HG03354 (cell line): ENCODE measurements at regions not wholly inside any gene's neighbourhood (a gene's known extent, or its start where the extent isn't known, plus 50 kb on each side); places are given as distances from the start of the nearest gene placed in this dataset.

Source experiments
- ATAC-seq: cut with Tn5 transposase; IDR thresholded peaks from one replicate; pipeline ENCODE4 v1.9.1; 2021; ENCODE audit warnings: mild to moderate bottlenecking; ENCODE audit not compliant: unreplicated experiment, poor library complexity, severe bottlenecking

DNA sequence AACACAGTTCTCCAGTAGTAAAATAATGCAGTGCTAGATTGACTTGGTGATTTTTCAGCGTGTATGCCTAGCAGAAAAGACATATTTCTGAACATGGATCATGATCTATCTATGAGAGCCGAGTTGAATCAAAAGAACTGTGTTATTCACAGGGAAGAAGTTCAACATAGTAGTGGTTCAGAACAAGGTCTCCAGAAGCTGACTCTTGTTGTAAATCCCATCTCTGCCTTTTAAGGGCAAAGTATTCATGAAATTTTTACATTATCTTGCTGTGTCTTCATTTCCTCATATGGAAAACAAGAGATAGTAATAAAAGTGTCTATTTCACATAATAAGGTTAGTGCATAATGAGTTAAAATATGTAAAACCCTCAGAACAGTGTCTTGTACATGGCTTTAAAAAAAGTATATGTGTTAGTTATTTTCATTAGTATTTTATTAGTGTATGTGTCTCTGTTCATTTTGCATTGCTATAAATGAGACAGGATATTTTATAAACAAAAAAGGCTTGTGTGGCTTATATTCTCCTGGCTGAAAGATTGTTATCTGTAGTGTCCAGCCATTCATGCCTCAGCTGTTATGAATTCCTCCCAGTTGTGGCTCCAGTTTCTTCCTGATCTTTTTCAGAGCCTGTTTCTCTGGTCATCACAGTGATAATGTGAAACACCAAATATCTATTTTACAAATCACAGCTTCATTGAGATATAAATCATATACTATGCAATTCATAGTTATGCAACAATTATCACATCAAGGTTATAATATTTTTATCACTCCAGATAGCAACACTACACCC, 1351.2 kb downstream of the STIM2 start:
- no peak for ATAC-seq

DNA sequence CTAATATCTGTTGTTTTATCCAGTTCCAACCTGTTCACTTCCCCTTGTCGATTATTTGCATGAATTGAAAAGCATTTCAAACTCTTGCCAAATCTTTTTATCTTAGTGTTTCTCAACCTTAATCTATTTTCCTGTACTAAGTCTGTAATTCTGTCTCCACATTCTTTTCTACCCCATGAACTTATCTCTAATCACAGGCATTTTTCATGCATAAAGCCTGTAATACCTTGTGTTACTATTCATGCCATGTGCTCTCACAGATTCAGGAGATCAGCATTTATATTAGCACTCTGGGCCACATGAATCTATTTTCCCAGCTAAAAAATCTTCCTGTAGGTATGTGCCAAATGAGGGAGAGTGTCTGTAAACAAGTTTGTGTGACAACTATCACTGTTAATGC, 1360.9 kb downstream of the STIM2 start:
- ATAC-seq: no peak

DNA sequence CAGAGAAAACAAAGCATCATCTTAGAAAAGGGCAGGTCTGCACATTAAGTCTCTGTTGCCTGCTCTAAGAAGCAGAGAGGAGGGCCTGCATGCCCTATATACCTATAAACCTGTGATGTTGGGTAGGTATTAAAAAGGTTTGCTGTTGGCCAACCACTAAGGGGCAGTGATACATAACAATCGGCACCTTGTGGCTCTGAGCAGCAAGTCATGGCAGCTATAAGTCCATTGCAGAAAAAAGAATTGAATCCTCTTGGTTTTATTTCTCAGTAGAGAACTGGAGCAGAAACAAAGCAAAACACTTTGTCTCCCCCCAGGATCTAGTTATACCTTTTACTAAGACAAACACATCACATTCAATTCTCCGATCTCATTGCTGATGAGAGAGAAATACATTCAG, 1364.4 kb downstream of the STIM2 start:
- ATAC-seq: no peak

DNA sequence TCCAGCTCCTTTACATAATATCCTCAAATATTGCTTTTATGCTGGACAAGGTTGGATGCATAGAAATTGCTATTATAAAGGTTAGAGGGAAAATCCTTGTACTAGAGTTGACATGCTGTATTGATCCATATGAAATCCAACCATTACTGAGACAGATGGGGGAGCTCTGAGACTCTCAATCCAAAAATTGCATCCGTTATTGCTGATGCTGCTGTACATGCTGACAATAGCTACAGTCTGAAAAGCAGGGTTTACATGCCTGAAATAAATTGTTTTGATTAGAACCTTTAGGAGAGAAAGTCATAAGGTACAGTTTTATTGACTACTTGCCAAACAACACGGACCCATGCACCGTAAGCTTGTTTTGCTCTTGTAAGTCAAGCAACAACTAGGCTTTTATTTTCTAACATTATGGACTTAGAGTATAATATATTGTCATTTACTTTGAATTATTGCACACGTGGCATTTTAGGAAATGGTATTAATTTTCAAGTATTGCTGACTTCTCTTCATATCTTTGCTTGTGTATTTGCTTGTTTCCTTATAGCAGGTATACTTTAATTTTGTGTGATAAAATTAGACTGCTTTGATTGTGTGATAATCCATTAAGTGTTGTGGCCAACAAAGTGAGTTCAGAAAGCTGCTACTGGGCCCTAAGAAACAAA, 1365.2 kb downstream of the STIM2 start:
- ATAC-seq: no peak

DNA sequence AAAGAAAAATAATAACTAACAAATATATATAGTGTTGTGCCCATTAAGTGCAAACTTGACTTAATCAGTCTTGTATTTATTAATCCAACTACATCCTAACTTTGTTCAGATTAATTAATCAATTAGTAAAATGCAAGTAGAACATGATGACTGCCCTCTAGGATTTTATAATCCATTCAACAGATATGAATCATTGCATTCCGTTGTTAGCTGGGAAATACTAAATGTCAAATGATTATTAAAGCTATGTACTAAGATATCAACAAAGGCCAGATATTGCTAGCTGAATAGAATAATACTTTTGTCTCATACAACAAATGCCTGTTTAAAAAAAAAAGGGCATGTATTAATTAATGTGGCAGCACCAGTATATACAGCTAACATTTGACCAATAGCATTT, 1366.3 kb downstream of the STIM2 start:
- no peak for ATAC-seq

DNA sequence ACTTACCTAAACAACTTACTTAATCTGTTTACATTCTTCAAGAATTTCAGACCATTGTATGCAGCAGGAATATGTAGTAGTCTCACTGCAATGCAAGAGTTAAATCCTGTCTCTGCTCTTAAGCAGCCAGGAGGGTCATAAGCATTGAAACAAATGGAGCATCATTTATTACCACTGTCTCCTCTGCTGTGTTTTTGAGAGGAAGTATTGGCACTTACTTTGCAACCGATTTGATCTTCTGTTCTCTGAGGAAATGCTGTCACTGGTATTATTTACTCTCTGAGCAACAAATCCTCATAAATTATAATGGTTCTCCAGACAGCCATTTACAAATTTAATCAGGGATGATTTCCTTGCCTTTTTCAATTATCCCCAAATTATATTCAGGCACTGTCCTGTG, 1367.1 kb downstream of the STIM2 start:
- no peak for ATAC-seq

DNA sequence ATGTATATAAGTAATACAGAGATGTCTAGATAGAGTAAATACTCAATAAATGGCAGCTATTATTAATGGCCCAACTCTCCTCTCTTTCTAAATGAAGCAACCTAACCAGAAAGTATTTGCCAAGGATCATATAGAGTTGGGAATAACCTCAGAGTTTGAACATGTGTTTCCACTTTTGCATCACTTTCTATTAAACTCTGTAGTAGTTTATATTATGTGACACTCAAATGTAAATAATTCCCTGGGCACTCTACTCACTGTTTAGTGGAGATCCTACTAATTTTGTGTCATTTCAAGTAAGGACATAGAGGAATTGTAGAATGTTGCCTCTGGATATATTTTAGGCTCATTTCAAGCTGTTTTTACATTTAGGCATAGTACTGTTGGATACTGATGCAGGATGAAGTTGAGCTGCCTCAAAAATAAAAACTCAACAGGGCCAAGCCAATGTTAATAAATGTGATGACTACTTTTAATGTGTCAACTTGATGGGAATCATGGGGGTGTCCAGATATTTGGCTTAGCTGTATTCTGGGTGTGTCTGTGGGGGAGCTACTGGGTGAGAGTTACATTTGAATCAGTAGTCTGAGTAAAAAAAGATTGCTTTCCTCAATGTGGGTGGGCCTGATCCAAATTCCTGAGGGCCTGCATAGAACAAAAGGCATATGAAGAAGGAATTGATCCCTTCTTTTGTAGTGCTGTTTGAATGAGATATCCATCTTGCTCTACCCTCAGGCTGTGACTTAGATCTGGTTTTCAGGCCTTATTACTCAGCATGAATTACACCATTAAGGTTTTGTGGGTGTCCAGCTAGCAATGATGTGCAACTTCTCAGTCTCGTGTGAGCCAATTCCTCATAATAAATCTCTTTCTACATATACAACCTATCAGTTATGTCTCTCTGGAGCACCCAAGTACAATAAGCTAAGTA, 1368.2 kb downstream of the STIM2 start:
- no peak for ATAC-seq

DNA sequence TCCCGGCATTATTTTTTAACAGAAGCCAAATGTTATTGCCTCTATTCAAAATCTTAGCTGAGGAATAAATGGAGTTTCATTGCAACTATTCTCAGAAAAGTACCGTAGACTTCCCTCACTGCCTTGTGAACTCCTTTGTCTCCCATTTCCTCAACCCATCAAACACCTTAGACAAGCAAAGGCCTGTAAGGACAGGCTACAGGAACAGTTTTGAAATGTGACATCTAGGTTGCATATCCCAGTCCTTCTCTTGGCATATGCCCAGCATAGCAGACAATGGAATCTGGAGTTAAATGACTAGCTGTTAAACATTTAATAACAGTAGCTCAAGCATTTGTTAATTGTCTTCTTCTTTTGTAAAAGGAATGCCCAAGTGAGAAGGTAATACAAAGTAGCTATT, 1371.7 kb downstream of the STIM2 start:
- no peak for ATAC-seq

DNA sequence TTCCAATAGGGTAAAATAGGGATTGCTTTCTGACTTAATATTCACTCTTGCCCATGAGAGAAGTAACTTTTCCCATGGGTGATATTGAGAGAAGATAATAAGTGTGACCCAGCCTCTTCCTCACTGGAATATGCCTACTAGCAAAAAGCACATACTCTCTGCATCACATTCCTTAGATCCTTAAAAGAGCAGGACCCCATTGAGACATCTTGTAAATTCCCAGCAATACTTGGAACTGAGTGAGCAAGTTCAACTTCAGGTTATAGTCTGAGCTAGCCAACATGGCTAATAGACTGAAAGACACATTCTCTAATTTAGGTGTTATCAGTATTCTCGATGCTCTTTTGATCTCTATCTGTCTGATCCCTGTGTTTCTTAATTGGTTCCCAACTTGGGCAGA, 1372.3 kb downstream of the STIM2 start:
- no peak for ATAC-seq

DNA sequence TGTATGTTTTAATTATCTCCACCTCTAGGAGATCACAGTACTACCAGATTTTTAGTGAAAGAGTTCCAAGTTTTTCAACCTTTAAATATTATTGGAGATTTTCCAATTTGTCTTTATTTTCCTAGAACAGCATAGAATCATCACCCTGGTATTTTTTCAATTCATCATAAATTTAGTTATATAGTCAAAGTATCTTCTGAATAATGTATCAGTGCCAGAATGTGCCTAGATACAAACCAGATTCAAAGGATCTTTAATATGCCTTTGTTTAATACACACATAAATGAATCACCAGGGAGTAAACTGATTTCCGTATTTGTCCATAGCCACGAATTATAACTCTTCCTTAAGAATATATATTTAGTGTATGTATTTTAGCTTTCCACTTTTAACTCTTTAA, 1373.1 kb downstream of the STIM2 start:
- ATAC-seq: no peak

DNA sequence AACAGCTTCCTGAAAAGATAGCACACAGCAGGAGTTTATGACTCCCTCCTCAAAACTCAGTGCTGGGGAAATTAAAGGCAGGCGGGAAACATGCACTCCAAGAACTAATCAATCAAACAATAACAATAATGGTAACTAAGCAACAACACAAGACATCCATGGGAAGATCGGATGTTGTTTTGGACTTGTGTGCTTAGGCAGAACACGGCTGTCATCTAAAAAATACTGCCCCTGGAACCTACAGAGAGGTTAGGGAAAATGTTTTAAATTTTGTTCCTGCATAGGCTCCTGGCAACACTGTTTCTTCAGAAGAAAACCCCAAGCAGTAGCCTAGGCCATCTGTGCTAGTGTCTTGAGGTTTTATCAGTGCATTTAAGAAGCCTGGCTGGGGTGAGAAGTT, 1378.2 kb downstream of the STIM2 start:
- ATAC-seq: no peak

DNA sequence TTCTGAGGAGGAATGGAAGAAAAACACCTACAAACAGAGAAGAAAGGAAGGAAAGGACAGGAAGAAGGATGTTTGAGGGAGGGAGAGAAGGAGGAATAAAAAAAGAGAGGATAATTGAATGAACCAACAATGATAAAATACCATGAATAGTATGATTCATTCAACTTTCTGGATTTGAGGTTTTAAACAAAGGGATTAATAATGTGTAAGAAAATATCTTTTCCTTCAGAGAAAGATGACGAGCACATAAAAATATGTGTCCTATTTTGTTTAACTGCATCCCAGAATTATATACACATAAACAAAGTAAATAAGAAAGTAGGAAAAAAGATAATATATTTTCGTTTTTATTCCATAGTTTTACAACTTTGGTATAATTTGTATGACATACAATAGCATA, 1380.4 kb downstream of the STIM2 start:
- ATAC-seq: no peak

DNA sequence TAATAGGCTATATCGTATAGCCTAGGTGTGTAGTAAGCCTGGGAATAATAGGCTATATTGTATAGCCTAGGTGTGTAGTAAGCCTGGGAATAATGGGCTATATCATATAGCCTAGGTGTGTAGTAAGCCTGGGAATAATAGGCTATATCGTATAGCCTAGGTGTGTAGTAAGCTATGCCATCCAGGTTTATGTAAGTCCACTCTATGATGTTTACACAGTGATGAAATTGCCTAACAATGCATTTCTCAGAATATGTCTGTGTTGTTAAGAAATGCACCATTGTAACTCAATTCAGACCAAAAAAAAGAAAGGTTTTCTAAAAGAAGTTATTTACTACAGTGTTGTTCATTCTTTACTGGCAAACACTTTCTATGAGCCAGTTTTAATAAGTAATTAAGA, 1387.2 kb downstream of the STIM2 start:
- no peak for ATAC-seq

DNA sequence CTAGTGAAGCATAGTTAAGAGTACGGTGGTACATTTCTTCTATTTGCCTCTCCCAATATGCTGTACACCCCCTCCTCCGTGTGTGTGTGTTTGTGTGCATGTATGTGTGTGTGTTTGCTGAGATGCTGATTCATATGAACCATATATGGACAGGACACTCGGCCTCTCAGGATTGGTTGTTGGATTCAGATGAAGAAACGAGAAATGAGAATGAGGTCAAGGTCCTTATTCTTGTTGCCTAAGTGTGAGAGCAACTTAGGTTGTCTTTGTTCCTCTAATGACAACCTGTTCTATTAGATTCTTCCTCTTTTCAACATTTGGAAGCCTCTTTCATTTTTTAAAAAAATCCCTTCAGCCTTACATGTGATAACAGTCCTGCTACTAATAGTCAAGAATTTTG, 1387.6 kb downstream of the STIM2 start:
- no peak for ATAC-seq

DNA sequence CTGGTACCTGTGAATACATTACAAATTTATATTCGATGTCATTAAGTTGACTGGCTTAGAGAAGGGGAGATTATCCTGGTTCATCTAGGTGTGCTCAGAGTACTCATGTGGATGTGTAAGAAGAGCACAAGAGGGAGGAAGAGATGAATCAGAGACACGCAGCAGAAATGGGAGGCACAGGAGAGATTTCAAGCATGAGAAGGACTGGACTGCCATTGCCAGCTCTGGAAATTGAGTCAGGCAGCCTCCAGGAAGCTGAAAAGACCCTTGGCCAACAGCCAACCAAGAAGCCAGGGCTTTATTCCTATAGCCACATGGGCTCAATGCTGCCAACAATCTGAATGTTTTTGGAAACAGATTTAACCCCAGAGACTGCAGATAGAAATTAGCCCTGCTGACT, 1390.0 kb downstream of the STIM2 start:
- no peak for ATAC-seq

DNA sequence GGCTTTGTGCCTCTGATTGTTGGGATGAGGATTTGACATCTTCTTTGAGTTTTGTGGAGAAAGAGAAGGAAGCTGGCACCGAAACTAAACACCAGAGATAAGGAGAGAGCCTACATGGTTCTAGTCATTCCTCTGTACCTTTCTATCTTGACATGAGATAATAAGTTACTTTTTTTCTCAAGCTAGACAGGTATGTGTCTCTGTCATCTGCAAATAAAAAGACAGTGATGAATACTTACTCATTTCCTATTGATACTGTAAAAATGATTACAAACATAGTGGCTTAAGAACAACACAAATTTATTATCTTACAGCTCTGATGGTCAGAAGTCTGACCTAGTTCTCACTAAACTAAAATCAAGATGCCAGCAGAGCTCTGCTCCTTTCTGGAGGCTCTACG, 1391.2 kb downstream of the STIM2 start:
- no peak for ATAC-seq

DNA sequence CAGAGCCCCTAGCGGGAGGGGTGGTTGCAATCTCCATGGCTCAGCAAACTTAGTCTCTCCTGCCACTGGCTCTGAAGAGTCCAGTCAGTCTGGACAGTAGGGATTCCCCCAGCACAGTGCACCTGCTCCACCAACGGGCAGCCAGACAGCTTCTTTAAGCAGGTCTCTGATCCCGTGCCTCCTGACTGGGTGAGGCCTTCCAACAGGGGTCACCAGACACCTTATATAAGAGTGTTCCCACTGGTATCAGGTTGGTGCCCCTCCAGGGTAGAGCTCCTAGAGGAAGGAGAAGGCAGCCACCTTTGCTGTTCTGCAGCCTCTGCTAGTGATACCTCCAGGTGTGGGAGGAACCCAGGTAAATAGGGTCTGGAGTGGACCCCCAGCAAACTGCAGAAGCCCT, 1393.4 kb downstream of the STIM2 start:
- no peak for ATAC-seq

DNA sequence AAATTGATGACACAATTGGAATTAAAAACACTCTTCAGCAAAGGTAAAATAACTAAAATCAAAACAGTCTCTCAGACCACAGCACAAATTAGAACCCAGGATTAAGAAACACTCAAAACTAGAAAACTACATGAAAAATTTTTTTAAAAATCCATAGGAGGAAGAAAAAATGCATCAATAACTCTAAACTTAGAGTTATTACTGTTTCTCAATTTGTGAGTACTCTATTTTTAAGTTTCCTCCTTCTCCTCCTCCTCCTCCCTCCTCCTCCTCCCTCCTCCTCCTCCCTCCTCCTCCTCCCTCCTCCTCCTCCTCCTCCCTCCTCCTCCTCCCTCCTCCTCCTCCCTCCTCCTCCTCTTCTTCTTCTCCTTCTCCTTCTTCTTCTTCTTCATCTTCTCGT, 1395.7 kb downstream of the STIM2 start:
- no peak for ATAC-seq

DNA sequence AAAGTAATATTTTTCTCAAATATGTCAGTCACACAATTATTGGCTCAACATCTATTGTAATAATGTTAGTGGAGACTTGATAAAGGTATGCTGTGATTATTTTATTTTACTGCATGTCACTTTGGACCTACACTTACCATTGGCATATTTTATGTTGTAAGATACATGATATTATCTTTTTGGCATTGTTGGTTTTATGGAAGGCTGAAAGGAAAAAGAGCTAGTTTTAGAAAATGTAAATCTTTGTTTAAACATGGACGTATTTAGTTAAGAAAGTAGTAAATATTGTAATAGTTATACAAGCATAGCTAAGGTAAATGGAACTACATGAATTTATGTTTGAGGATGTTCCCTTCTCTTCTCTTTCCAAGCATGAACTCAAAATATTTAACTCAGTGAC, 1399.3 kb downstream of the STIM2 start:
- no peak for ATAC-seq

DNA sequence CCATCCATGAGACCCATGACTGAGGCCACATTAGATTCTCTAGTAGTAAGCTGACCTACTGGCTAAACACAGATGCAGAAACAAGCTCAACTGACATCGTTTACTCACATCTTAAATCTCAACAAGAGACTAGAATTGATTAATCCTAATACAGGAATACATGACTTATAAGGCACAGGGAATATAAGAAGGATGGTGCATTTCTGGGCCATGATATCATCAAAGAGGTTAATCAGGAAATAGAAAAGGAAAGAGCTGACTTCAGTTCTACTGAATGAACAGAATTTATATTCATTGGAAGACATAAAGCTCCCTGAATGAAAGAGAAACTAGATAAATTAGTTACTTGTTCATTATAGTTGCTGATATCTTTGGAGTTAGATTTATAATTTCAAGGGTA, 1406.5 kb downstream of the STIM2 start:
- no peak for ATAC-seq

DNA sequence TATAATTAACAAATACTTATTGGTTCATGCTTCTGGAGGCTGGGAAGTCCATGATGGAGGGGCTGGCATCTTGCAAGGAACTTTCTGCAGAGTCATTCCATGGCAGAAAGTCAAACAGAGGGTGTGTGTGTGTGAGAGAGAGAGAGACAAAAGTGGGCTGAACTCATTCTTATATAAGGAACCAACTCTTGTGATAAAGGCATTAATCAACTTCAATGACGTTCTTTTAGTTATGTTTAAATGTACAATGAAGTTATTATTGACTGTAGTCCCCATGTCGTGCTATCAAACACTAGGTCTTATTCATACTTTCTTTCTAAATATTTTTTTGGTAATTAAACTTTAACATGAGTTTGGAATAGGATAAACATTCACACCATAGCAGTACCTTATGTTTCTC, 1408.8 kb downstream of the STIM2 start:
- ATAC-seq: no peak
